NT2/D1 (cell line): ENCODE measurements at regions not wholly inside any gene's neighbourhood (a gene's known extent, or its start where the extent isn't known, plus 50 kb on each side); places are given as distances from the start of the nearest gene placed in this dataset.

Experiments used
- SUZ12 ChIP-seq: IDR thresholded peaks from 2 replicates; pipeline ENCODE4 v1.6.1; 2011; ENCODE audit not compliant: insufficient read length, insufficient read depth; ENCODE audit errors: extremely low read depth
- YY1 ChIP-seq: IDR thresholded peaks from 2 replicates; pipeline ENCODE4 v1.6.1; 2011; ENCODE audit not compliant: insufficient read length, insufficient read depth
- ZNF274 ChIP-seq: IDR thresholded peaks from 2 replicates; pipeline ENCODE4 v1.6.1; 2011; ENCODE audit warnings: mild to moderate bottlenecking, low read depth, low read length

DNA sequence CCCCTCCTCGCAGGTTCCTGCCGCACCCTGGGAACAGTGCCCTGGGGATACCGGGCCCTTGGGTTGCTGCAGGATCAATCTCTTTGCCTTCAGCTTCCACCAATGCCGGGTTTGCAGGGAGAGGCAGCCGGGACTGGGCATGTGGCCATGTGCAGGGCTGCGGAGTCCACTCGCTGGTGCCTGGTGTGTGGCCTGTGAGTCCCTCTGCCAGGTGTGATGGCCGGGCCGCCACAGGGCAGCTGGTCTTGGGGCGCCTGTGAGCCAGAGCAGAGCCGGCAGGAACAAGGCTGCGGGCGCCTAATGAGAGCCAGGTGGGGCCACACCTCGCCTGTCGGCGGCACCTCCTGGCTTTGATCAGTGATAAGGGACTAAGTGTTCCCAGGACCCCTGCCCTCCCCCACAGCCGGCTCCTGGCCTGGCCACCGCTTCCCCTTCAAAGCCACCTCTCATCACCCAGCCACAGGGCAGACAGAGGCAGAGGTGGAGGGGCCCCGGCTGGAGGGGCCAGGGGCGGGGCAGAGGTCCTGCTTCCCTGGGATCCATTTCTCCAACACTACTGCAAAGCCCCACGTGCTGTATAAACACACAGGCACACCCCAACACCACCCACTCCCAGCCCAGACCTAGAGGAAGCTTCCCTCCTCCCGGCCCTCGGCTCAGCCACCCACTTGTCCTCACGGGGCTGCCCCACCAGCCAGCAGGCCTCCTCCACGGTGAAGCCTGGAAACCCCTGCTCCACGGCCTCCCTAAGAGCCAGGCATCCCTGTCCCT, 132.7 kb downstream of the CPZ start:
- no peak for TF ChIP-seq ZNF274
- no peak for TF ChIP-seq YY1
- TF ChIP-seq SUZ12 = no peak
